AG09309 (cell line): ENCODE measurements at regions not wholly inside any gene's neighbourhood (a gene's known extent, or its start where the extent isn't known, plus 50 kb on each side); places are given as distances from the start of the nearest gene placed in this dataset.

Source experiments
- DNase-seq: peaks from one replicate; pipeline ENCODE4 v3.0.0-alpha.2; 2010; ENCODE audit warnings: low read depth
- H3K4me3 ChIP-seq: 2 replicates; pipeline ENCODE4 v1.5.1; 2011; ENCODE audit warnings: mild to moderate bottlenecking, low read depth, low read length, moderate library complexity; ENCODE audit not compliant: control insufficient read depth
- CTCF ChIP-seq: IDR thresholded peaks from 2 replicates; pipeline ENCODE4 v1.5.1; 2011; ENCODE audit warnings: mild to moderate bottlenecking, low read depth, low read length, inconsistent platforms; ENCODE audit not compliant: insufficient read depth, control insufficient read depth; ENCODE audit errors: missing control alignments

GRCh38 chr16:86897486-86897885, 319.1 kb downstream of the FOXL1 start:
- DNase-seq, result no peak
- H3K4me3 ChIP-seq, result no peak overlapping the region
- TF ChIP-seq CTCF, result no peak

- DNase-seq, result no peak
- TF ChIP-seq CTCF, result no peak
- no peak overlapping the region for H3K4me3 ChIP-seq
These were observed 320.0 kb downstream of the FOXL1 start for GRCh38 chr16:86898386-86898785.

GRCh38 chr16:86899151-86899550, 320.8 kb downstream of the FOXL1 start:
- TF ChIP-seq CTCF, result no peak
- DNase-seq, result no peak
- no peak overlapping the region for H3K4me3 ChIP-seq

GRCh38 chr16:86899757-86900156, 321.4 kb downstream of the FOXL1 start:
- no peak for TF ChIP-seq CTCF
- no peak for DNase-seq
- H3K4me3 ChIP-seq, result no peak overlapping the region

- TF ChIP-seq CTCF, result no peak
- no peak for DNase-seq
- no peak overlapping the region for H3K4me3 ChIP-seq
These were observed 323.1 kb downstream of the FOXL1 start for GRCh38 chr16:86901483-86901882.

GRCh38 chr16:86902656-86903001, 324.3 kb downstream of the FOXL1 start:
- no peak overlapping the region for H3K4me3 ChIP-seq
- no peak for DNase-seq
- TF ChIP-seq CTCF, result no peak

- no peak for DNase-seq
- no peak for TF ChIP-seq CTCF
- H3K4me3 ChIP-seq, result no peak overlapping the region
These were observed 324.7 kb downstream of the FOXL1 start for GRCh38 chr16:86903068-86903467.
